Activated naive CD4-positive, alpha-beta T cell treated with anti-CD3 and anti-CD28 coated beads, Interleukin-2, amount 50 U/mL, for 16 hours (primary cell): ENCODE measurements at regions not wholly inside any gene's neighbourhood (a gene's known extent, or its start where the extent isn't known, plus 50 kb on each side); places are given as distances from the start of the nearest gene placed in this dataset.

Source experiments
- DNase-seq: peaks from one replicate; pipeline ENCODE4 v3.0.0-alpha.2; 2020

- DNase-seq, result no peak
Measured at GRCh38 chr7:33661430-33662160, 243.7 kb upstream of the BMPER start.

DNA sequence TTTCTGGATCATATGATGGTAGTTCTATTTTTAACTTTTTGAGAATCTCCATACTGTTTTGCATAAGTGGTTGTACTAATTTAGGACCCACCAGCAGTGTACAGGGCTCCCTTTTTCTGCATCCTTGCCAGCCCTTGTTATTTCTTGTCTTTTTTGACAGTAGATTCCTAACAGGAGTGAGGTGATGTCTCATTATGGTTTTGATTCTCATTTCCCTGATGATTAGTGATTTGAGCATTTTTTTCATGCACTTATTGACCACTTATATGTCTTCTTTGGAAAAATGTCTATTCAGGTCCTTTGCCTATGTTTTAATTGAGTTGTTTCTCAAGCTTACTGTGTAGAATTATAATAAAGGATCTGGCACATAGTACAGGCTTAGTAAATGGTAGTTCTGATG is 238.8 kb upstream of the BMPER start:
- DNase-seq, result no peak

DNA sequence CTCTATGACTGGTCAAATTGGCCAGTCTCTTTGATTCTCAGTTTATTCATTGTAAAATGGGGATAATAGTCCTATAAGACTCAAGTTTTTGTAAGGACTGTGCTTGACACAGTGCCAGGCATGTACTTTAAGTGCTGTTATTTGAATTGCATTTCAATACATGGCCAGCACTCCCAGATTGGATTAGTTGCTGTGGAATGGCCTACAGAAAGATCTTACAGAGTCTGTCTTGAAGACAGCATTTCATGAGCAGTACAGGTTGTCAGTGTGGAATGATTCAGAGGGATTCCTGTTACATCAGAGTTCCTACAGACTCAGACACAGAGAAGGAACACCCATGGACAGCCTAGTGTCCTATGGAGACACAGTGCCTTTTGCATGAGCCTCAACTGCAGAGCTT is 238.1 kb upstream of the BMPER start:
- DNase-seq, result no peak

DNA sequence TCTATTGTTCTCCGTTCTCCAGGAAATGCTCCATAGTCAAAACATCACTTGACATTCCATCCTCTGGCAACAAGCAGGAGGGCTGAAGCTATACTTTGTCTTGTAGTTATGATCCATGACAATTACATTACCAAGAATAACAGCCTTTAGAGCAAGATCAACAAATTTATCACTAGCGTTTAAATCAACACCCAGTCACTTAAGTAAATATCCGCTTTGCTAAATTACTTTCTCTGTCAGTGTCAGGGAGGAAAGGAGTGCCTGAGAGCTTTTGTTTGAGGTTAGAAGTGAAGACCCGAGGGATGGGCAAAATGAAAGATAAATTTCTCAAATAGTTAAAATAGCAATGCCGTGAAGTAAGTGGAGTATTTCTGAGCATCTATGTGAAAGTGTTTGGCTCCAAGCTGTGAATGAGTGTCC is 236.1 kb upstream of the BMPER start:
- DNase-seq, result no peak

DNA sequence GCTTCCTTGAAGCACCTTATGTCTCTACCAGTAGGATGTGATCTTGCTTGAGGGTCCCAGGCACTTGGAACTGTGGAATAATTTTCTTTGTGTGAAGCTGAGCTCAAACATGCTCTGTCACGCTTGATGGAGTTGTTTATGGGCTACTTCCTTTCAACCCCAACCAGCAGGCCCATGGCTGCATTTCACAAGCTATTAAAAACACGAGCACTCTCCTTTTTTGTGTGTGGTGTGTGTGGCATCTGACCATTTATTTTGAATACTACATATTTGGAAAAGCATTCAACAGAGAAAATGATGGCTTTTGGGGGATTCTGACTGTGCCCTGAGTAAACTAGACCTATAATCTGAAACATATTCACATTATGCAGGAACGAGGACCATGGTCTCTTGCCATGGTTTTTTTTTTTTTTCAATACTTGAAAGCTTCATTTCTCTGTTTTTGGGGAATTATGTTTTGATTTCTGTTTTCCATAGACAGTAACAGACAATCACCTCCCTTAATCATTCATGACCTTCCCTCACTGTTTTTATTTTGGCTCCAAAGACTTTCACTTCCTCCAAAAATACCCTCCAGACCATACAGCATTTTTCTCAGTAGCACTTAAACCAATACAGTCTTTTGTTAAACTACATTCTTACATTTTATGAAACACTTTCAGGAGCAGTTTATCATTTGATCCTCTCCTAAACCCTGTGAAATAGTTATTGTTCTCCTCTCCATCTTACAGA is 233.6 kb upstream of the BMPER start:
- no peak for DNase-seq

DNA sequence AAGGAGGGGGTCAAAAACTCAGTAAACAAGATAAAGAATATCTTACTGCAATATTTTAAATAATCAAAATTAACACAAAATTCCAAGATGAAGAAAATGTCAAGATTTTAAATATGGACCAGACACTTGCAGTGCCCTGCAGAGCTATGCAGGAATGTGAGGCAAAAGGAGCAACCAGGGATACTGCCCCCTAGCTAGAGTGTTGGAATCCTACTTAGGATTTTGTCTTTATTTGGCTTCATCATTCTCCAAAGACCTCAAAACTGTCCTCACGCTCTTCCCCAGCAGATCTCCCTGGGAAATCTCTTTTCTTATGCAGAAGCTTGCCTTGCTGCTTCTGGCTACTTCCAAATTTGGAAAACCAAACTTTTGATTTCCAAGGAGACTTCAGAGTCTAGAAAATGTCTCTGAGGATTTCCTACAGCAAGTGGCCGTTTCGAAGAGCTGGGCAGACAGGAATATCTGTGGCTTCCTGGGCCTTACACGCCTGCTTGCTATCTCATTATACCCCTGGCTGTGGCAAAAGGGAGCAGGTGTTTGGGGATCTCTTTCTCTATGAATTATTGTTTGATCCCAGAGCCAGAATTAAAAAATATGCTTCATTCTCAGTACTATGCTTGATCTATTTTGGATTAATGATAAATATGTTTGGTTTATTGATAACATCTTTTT is 232.2 kb upstream of the BMPER start:
- DNase-seq, result no peak

DNA sequence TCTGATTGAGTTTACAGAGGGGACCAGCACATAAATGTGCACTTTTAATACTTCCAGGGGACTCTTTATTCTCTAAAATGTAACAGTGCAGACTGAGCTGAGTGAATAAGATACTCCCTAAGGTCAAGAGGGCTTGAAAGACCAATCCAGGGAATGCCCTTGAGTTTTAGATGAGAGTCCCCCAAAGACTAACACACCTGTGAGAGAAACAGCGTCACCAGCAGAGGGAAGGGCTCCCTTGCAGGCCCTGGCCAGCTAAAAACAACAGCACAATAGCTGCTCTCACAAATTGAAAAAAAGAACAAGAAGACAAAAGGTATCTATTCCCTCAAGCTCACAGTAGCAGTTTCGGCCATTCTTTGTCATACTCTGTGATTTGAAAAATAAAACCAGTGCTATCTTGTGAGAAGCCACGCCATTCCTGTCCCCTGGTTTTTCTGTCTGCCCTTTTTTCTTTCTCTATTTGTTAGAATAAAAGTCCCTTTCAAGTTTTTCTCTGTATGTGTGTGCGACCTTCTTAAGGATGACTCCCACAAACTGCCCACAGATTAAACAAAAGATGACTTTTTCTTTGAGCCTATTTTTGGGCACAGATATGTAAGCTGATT is 230.4 kb upstream of the BMPER start:
- DNase-seq, result no peak

DNA sequence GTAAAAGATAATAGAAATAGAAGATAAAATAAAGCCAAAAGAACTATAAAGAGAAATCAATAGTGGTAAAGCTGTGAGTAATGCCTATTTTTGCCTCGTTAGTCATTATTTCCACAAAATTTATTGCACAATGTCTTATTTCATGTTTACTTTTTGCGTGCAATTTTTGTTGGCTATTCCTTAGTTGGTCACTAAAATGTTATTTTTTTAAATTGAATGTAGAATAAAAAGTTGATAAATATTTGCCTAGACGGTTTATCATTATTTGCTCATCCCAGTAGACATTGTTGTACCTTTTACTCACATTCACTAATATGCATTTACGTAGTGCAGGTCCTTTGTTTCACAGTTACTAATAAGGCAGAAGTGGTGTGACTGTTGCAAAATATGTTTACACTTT is 227.8 kb upstream of the BMPER start:
- DNase-seq, result no peak

DNA sequence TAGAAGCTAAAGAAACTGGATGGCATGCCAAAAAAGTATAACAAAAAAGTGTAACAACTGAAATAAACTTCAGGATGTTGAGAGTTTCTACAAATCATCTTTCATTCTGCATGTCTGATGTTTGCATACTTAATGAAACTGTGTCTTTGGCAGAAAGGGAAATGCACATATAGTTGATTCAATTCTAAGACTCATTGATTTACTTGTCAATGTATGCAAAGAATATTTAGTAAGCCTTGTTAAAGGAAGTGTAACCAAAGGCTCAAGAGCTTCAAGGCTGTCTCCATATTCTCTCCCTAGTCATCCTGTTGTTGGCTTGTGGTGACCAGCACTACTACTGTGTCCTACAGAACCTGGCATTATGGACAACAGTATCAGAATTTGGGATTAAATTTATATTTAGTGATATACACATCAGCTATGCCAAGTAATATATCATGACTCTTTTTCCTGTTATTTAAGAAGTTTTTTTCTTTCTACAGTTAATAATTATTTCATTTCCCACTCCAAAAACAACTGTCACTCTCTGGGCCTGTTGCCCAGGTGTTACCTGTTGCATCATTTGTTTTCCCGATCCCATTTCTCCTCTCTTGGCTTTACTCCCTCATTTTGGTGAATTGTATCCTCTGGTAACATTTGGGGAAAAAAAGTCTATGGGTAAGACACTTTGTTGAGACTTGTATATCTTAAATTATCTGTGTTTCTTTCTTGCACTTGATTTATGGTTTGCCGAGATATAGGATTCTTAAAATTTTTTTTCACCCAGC is 226.6 kb upstream of the BMPER start:
- DNase-seq, result no peak

GRCh38 chr7:33680682-33681081 is 224.7 kb upstream of the BMPER start:
- DNase-seq, result no peak

DNA sequence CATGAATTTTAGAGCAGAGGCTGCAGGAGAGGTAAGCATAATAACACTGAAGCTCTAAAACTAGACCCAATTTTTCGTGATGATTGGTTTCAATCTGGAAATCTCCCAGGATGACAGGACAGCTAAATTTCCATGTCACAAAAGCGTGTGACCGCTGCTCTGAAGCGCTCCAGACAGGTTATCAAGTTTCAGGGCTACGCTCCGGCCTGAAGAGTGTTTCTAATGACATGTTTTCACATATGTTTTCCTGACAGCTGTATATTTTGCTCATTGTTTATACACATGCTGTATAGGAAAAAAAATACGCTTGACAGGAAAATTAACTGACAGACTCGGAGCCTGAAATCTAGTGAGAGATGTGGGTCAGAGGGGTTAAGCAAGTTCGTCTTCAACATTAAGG is 219.8 kb upstream of the BMPER start:
- no peak for DNase-seq

DNA sequence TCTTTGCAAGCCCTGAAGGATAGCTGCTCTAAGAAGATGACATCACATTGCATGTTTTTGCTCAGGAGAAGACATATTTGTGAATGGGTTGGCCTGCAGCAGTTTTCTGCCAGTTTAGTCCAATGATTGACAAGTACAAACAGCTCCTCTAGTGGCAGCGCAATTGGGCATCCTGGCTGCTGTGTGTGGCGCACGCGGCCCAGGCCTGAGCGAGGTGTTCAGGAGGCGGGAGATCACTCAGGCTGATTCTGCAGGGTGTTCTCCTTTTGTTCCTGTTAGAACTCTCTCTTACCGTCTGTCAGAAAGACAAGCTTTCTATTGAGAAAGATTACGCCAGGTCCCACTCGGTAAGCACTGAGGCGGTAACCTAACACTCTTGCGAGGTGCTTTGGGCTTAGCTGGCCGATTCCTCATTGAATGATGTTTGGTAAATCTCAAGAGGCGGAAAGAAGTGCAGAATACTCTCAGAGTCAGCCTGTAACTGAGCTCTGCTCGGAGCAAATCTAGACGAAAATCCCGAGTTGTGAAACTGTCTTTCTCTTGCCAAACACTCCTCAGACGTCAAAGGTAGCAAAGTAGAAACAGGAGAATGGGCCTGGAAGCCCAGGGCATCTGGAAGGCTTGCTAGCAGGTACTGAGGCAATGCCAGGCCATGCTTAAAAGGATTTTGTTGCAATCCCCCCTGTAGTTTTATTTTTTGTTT is 219.2 kb upstream of the BMPER start:
- DNase-seq, result no peak

- no peak for DNase-seq
Measured at GRCh38 chr7:33687625-33688024, 217.7 kb upstream of the BMPER start.

DNA sequence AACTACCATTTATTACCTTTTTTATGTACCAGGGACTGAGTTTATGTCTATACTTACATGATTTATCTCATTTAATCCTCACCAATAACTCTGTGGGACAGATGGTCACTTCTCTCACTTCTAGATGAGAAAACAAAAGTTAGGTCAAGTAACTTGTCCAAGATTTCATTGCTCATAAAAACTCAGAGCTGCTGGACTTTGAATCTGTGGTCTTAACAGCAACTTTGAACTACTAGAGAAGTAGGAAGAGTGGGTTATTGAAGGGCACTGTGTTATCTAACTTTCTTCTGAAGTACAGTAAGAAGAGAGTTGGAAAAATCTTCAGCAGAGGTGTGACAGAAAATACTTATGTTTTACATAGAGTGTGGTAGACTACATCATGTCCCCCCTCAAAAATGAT is 214.2 kb upstream of the BMPER start:
- no peak for DNase-seq

GRCh38 chr7:33692956-33693355 is 212.4 kb upstream of the BMPER start:
- DNase-seq, result no peak

DNA sequence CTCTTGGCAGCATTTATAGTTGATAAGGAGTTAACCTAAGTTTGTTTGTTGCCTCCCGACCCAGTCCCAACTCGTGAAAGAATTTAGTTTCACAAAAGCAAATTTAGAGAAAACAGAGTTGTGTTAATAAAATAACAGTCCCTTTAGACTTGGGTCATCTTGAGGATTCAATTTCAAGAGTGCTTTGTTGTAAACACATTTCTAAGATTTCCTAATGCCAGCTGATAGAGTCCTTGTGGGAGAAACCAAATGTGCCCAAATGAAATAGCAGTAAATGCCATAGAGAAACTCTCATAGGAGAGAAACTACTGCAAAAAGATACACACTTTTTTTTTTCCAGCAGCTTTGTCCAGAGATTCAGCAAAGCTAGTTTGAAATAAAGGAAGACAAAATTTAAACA is 211.3 kb upstream of the BMPER start:
- DNase-seq, result no peak

DNA sequence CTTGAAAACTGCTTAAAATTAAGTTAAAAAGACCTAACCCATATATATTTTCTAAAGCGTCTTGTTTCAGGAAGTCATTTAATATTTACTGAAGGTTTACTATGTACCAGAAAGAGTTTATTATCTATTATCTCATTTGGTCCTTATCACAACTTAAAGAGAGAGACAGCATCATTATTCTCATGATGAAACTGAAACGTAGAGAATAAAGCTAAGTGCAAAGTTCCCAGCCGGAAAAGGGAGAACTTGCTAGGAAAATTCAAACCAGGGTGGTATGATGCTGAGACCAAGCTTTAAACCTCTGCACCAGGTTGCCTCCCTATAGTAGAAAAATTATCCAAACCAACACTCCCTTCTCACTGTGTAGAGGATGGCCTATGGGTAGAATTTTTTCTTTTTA is 207.7 kb upstream of the BMPER start:
- no peak for DNase-seq

- DNase-seq, result no peak
Measured at GRCh38 chr7:33698041-33698440, 207.3 kb upstream of the BMPER start.

- no peak for DNase-seq
Measured at GRCh38 chr7:33698692-33699128, 206.6 kb upstream of the BMPER start.

DNA sequence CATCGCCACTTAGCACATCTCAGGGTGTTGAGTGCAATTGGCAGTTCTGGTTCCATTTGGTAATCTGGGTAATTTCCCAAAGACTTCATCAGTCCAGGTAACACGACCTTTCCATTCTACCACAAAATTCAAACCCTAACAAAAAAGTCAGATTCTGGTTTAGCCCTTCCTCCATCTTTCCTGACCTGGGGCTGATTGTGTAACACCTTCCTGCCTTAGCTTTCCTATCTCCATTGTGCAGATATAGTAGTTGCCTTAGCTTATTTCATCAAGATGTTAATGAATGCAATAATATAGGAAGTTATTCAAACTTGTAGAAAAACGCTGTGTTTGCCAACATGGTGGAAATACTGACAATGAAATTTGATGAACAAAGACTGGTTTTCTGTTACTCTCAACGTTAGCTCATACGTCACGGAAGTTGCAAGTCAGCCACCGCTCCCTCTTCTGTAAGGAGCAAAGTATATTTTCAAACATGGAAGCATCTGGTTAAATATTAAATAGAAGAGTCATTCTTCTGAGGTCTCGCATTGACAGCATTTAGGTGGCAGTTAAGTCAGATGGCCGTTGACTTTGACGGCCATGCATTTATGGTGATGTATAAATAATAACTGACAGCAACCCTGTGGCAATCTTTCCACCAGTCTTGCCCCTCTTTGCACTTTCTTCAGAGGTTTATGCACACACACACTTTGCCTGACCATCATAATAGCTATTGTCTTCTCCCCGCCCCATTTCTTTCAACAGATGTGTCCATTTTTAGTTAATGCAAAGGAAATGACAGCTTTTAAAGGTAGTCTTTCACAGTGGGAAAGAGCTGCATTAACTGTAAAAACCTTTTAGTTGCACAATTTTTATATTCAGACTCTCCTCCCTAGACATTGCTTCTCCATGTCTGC is 205.1 kb upstream of the BMPER start:
- DNase-seq, result no peak

DNA sequence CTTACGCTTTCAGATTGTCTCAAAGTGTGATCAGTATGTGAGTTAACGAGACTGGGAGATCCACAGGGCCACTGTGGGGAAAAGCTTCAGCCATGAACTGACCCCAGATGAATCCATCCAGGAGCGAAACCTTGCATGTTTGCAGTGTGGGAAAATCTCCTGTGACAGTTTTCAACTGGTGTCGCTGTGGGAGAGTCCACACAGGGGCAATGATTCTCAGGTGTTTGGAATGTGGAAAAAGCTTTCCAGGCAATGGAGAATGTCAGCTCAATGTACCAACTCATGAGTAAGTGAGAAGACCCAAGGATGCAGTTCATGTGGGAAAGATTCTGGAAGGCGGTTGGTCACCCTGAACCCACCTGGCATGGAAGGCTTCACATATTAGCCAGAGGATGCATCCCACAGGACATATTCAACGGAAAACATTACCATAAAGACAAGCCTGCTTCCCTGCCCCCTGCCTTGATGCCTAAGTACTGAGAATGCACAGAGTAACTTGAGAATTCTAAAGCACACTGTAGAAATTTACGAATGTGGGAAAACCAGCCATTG is 204.1 kb upstream of the BMPER start:
- no peak for DNase-seq
